Endothelial cell of umbilical vein (primary cell): ENCODE measurements at regions not wholly inside any gene's neighbourhood (a gene's known extent, or its start where the extent isn't known, plus 50 kb on each side); places are given as distances from the start of the nearest gene placed in this dataset.

Source experiments
- BruUV-seq: library from RNA; stranded (reverse); fragments of 400-500 nt; replicated peaks from 2 replicates; lab custom pipeline; 2021; lab: Mats Ljungman, UMichigan
- CTCF ChIA-PET: fragments of 300-600, 350-600 bp; sonication (Branson Sonifier 250); formaldehyde crosslinking; loops from one replicate; lab custom pipeline; 2021; ENCODE audit warnings: antibody characterized with exemption, inconsistent platforms; lab: Charles Lee
- POLR2A ChIA-PET: fragments of 300-600, 350-600 bp; sonication (Branson Sonifier 250); formaldehyde crosslinking; loops from one replicate; lab custom pipeline; 2021; ENCODE audit warnings: antibody characterized with exemption, inconsistent platforms; lab: Charles Lee
- DNase-seq: peaks from one replicate; pipeline ENCODE4 v3.0.0-alpha.2; 2011; ENCODE audit warnings: low read depth, low spot score
- FAIRE-seq: peaks from 2 replicates; lab custom pipeline; 2011; peaks lifted over from hg19 to GRCh38; lab: Jason Lieb, UNC
- H2AFZ ChIP-seq: 2 replicates; pipeline ENCODE4 v1.6.0; 2012; ENCODE audit warnings: low read depth, low read length, control low read depth, inconsistent platforms
- H3K27ac ChIP-seq: 2 replicates; pipeline ENCODE4 v1.5.1; 2011; ENCODE audit warnings: low read depth, mild to moderate bottlenecking, control low read depth, low read length, moderate library complexity; ENCODE audit not compliant: insufficient read depth
- H3K27me3 ChIP-seq, 2 experiments: 2 replicates each; pipeline versions ENCODE4 v1.6.0 to v1.6.1; 2011; ENCODE audit warnings: low read length in 2 of 2, mixed read lengths in 1 of 2; ENCODE audit not compliant: control insufficient read depth in 2 of 2, insufficient read depth in 2 of 2
- H3K36me3 ChIP-seq, 2 experiments: 2 replicates in 1 of 2; 3 replicates in 1 of 2; pipeline ENCODE4 v1.5.1; 2011; ENCODE audit warnings: low read length in 2 of 2, mild to moderate bottlenecking in 1 of 2, moderate library complexity in 1 of 2; ENCODE audit not compliant: control insufficient read depth in 2 of 2, insufficient read depth in 2 of 2; ENCODE audit errors: extremely low read depth in 1 of 2
- H3K4me1 ChIP-seq: 3 replicates; pipeline ENCODE4 v1.5.1; 2011; ENCODE audit warnings: mild to moderate bottlenecking, low read length; ENCODE audit not compliant: control insufficient read depth, insufficient read depth; ENCODE audit errors: extremely low read depth
- H3K4me2 ChIP-seq: 2 replicates; pipeline ENCODE4 v1.6.1; 2011; ENCODE audit warnings: low read length, control low read depth, mixed read lengths; ENCODE audit not compliant: insufficient read depth
- H3K4me3 ChIP-seq, 3 experiments: fragments of 200-600 bp in 1 of 3; sonication (generic), shearing (Covaris generic) in 1 of 3; replicated peaks in 1 of 3; 2 replicates each; pipeline ENCODE4 v1.5.1; 2011 to 2016; ENCODE audit warnings: control low read depth in 3 of 3, low read length in 3 of 3, mild to moderate bottlenecking in 2 of 3, inconsistent platforms in 1 of 3, low read depth in 1 of 3, moderate library complexity in 1 of 3; ENCODE audit not compliant: insufficient read depth in 1 of 3
- H3K79me2 ChIP-seq: 2 replicates; pipeline ENCODE4 v1.6.0; 2012; ENCODE audit warnings: low read length, inconsistent platforms; ENCODE audit not compliant: control insufficient read depth, insufficient read depth
- H3K9ac ChIP-seq: replicated peaks from 2 replicates; pipeline ENCODE3; 2011; ENCODE audit warnings: low read length, control low read depth; ENCODE audit not compliant: insufficient read depth; ENCODE audit errors: extremely low read depth
- H3K9me1 ChIP-seq: replicated peaks from 3 replicates; pipeline ENCODE4 v1.6.0; 2011; ENCODE audit warnings: mild to moderate bottlenecking, low read length; ENCODE audit not compliant: control insufficient read depth, insufficient read depth; ENCODE audit errors: extremely low read depth
- H3K9me3 ChIP-seq: replicated peaks from 2 replicates; pipeline ENCODE4 v1.5.1; 2012; ENCODE audit warnings: low read length, inconsistent platforms; ENCODE audit not compliant: control insufficient read depth, insufficient read depth
- H4K20me1 ChIP-seq: replicated peaks from 2 replicates; pipeline ENCODE3; 2011; ENCODE audit warnings: mild to moderate bottlenecking, low read length; ENCODE audit not compliant: control insufficient read depth, insufficient read depth; ENCODE audit errors: extremely low read depth
- CTCF ChIP-seq, 2 donors: IDR thresholded peaks; 1 replicate in 1 of 2; 2 replicates in 1 of 2; pipeline ENCODE4 v1.5.1; 2011; ENCODE audit warnings: low read length in 2 of 2, mild to moderate bottlenecking in 2 of 2, moderate library complexity in 2 of 2, control low read depth in 1 of 2, inconsistent platforms in 1 of 2, low read depth in 1 of 2; ENCODE audit not compliant: insufficient read depth in 1 of 2; ENCODE audit errors: extremely low read depth in 1 of 2
- EZH2 ChIP-seq: IDR thresholded peaks from 2 replicates; pipeline ENCODE4 v1.6.1; 2012; ENCODE audit warnings: borderline replicate concordance, low read depth, mild to moderate bottlenecking, moderate library complexity, low read length, inconsistent platforms; ENCODE audit not compliant: severe bottlenecking
- FOS ChIP-seq: IDR thresholded peaks from 2 replicates; pipeline ENCODE4 v1.6.1; 2011; ENCODE audit warnings: mild to moderate bottlenecking, low read length, moderate library complexity, borderline replicate concordance; ENCODE audit not compliant: insufficient read depth
- GATA2 ChIP-seq: IDR thresholded peaks from 2 replicates; pipeline ENCODE4 v1.7.0; 2011; ENCODE audit warnings: low read depth, mild to moderate bottlenecking, moderate library complexity, mixed read lengths, low read length; ENCODE audit not compliant: insufficient read length, insufficient read depth
- JUN ChIP-seq: IDR thresholded peaks from 2 replicates; pipeline ENCODE4 v1.6.1; 2011; ENCODE audit warnings: borderline replicate concordance, low read depth; ENCODE audit not compliant: insufficient read length, insufficient read depth
- MAX ChIP-seq: IDR thresholded peaks from 2 replicates; pipeline ENCODE4 v1.6.1; 2011; ENCODE audit not compliant: insufficient read depth, insufficient read length
- MYC ChIP-seq: IDR thresholded peaks from one replicate; pipeline ENCODE4 v1.6.1; 2011; ENCODE audit warnings: mild to moderate bottlenecking, low read depth, low read length
- POLR2A ChIP-seq: IDR thresholded peaks from 2 replicates; pipeline ENCODE4 v1.6.1; 2012; ENCODE audit warnings: low read depth, mild to moderate bottlenecking, control low read depth, low read length
- POLR2AphosphoS5 ChIP-seq: IDR thresholded peaks from 2 replicates; pipeline ENCODE4 v1.6.1; 2012; ENCODE audit warnings: low read depth, mild to moderate bottlenecking, control low read depth, low read length, moderate library complexity; ENCODE audit not compliant: insufficient read depth
- dilution Hi-C: fragments of 300-500 bp; cut with MboI; formaldehyde crosslinking; loops from one replicate; pipeline ENCODE4 v1.15.0; 2019; ENCODE audit warnings: low sequenced_read_pairs; ENCODE audit not compliant: extremely low pct_ligation_motif_present
- intact Hi-C: fragments of 100-400 bp; cut with micrococcal nuclease; formaldehyde crosslinking; loops from one replicate; pipeline ENCODE4 v1.10.0; 2022

GRCh38 chr2:217525076-217525475 lies 477.7 kb downstream of the TNS1 start:
- Histone ChIP-seq H3K9me1 (no peaks in the 10 kb centered on the region), H4K20me1 (no peaks in the 10 kb centered on the region), H2AFZ (no peak overlapping the region), H3K27ac (no peak overlapping the region), H3K36me3 (no peaks in the 10 kb centered on the region), H3K4me1 (no peaks in the 10 kb centered on the region), H3K79me2 (no peaks in the 10 kb centered on the region), H3K9me3 (no peaks in the 10 kb centered on the region), H3K9ac (no peak overlapping the region), H3K27me3 (peaks cover 0 to 7% of the 10 kb centered on the region in 2 experiments), H3K4me3 (no peak overlapping the region), H3K4me2 (no peak overlapping the region)
- dilution Hi-C loops (no loop called here), intact Hi-C loops (no loop called here)
- BruUV-seq: no TSS peak
- ChIA-PET POLR2A (no interaction called here), CTCF (no interaction called here)
- no peak for DNase-seq
- TF ChIP-seq GATA2 (no peak), FOS (no peak), MYC (no peak), MAX (no peak), POLR2A (no peak), EZH2 (no peak), CTCF (IDR thresholded peaks at IDR 0.05; ENCODE audit: extremely low read depth in 1 of 2, insufficient read depth in 1 of 2, low read depth in 1 of 2, low read length in 2 of 2) (no peak), POLR2AphosphoS5 (no peak), JUN (no peak)
- FAIRE-seq: no peak
